Right lobe of liver (tissue), 6 donors: ENCODE measurements at regions not wholly inside any gene's neighbourhood (a gene's known extent, or its start where the extent isn't known, plus 50 kb on each side); places are given as distances from the start of the nearest gene placed in this dataset.

Experiments used
- ATAC-seq, 4 donors: fragments of 200-7000 bp; cut with Tn5 transposase; one replicate each; pipeline ENCODE4 v1.9.1; 2020; ENCODE audit warnings: mild to moderate bottlenecking in 4 of 4, moderate library complexity in 4 of 4
- DNase-seq, 3 donors: peaks; one replicate each; pipeline ENCODE4 v3.0.0-alpha.2; 2020
- H3K27ac ChIP-seq, 3 donors: fragments of 200-600 bp; one replicate each; pipeline ENCODE4 v1.8.0; 2022
- H3K27me3 ChIP-seq, 2 donors: fragments of 200-600 bp; one replicate each; pipeline ENCODE4 v1.8.0; 2022
- H3K36me3 ChIP-seq, 4 donors: fragments of 200-600 bp; sonication (generic) in 1 of 4; one replicate each; pipeline versions ENCODE4 v1.5.1 to v1.8.0; 2017 to 2022; ENCODE audit warnings: control low read depth in 1 of 4
- H3K4me1 ChIP-seq, 4 donors: fragments of 200-600 bp; sonication (generic) in 1 of 4; one replicate each; pipeline versions ENCODE4 v1.5.1 to v1.8.0; 2017 to 2022; ENCODE audit warnings: control low read depth in 1 of 4
- H3K4me3 ChIP-seq, 3 donors: fragments of 200-600 bp; one replicate each; pipeline ENCODE4 v1.8.0; 2022
- H3K9me3 ChIP-seq, 4 donors: fragments of 200-600 bp; sonication (generic) in 1 of 4; one replicate each; pipeline versions ENCODE4 v1.5.1 to v1.8.0; 2017 to 2022; ENCODE audit warnings: control low read depth in 1 of 4
- POLR2A ChIP-seq: fragments of 450-650 bp; IDR thresholded peaks from one replicate; pipeline ENCODE4 v1.6.1; 2017; ENCODE audit warnings: antibody characterized with exemption, mild to moderate bottlenecking
- WGBS: methylation state at CpG from one replicate; pipeline ENCODE4 v1.1.6; 2018; ENCODE audit warnings: low coverage, low lambda C conversion rate; ENCODE audit not compliant: insufficient coverage; ENCODE audit errors: missing lambda C conversion rate; 5-methylcytosine and 5-hydroxymethylcytosine counted together
- intact Hi-C, 2 donors: fragments of 100-400 bp; cut with DNase I; formaldehyde crosslinking; loops; one replicate each; pipeline versions ENCODE4 v1.11.2 to v1.14.1; 2022
- TF ChIP-seq, protein P1 (sequence below), 4 donors: fragments of 200-600 bp in 3 of 4; fragments of 450-650 bp in 1 of 4; IDR thresholded peaks; one replicate each; pipeline versions ENCODE4 v1.5.1 to v1.8.0; 2016 to 2022; ENCODE audit warnings: antibody characterized with exemption in 4 of 4, mild to moderate bottlenecking in 2 of 4
- donor health status: DM: no; HTN: yes; CAD: no.
- donor health status: DM: no; HTN: no; CAD: no.
- donor health status: DM: no; HTN: no; CAD: no.
- donor health status: DM: no; HTN: yes; CAD: no.
- donor health status: DM: no; HTN: yes; CAD: no.

DNA sequence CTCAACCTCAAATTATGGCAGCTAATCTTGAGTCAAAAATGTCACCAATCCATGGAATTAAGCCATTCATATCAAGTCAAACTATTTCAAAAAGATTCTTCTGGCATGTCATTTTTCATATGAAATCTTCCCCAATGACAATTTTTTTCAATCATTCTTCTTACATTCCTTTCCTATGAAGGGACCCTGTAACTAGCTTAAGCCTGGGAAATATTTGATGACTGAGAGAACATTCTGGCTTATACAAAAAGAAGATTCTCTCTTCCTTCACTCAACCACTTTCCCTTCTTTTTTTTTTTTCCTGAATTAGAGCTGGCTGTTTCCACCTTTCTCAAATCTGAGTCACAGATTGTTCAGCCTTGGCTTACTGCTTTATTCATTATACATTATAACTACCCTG lies 903.7 kb downstream of the FAM181B start:
- H3K27me3 ChIP-seq = no peaks in the 10 kb centered on the region
- H3K4me1 ChIP-seq = no peaks in the 10 kb centered on the region
- ATAC-seq (no peak), DNase-seq (no peak)
- TF ChIP-seq POLR2A = no peak
- no peak overlapping the region for H3K4me3 ChIP-seq
- H3K36me3 ChIP-seq = no peaks in the 10 kb centered on the region
- no peak overlapping the region for H3K27ac ChIP-seq
- intact Hi-C loops = no loop called here
- H3K9me3 ChIP-seq = no peaks in the 10 kb centered on the region

DNA sequence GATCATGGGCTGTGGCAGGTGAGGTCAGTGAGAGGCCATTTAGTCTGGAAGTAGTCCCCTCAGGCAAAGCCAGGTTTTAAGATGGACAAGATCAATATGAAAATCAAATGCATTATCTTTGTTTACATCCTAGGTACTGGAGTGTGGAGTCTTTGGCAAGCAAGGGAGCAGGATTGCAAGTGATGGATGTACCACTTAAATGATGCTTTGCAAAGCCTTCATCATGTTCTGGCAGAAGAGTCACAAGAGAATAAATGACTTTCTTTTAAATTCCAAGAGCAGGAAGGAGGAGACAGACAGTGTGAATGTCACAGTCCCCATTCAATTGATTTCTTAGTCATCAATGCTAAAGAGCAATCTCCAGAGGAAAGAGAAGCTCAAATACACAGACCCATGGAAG lies 908.3 kb downstream of the FAM181B start:
- intact Hi-C loops = no loop called here
- no peak overlapping the region for H3K27ac ChIP-seq
- H3K4me3 ChIP-seq = no peak overlapping the region
- no peaks in the 10 kb centered on the region for H3K27me3 ChIP-seq
- no peak for TF ChIP-seq POLR2A
- TF ChIP-seq, protein P1, sequence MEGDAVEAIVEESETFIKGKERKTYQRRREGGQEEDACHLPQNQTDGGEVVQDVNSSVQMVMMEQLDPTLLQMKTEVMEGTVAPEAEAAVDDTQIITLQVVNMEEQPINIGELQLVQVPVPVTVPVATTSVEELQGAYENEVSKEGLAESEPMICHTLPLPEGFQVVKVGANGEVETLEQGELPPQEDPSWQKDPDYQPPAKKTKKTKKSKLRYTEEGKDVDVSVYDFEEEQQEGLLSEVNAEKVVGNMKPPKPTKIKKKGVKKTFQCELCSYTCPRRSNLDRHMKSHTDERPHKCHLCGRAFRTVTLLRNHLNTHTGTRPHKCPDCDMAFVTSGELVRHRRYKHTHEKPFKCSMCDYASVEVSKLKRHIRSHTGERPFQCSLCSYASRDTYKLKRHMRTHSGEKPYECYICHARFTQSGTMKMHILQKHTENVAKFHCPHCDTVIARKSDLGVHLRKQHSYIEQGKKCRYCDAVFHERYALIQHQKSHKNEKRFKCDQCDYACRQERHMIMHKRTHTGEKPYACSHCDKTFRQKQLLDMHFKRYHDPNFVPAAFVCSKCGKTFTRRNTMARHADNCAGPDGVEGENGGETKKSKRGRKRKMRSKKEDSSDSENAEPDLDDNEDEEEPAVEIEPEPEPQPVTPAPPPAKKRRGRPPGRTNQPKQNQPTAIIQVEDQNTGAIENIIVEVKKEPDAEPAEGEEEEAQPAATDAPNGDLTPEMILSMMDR (IDR thresholded peaks at IDR 0.05) = no peak
- H3K36me3 ChIP-seq = no peaks in the 10 kb centered on the region
- no peaks in the 10 kb centered on the region for H3K4me1 ChIP-seq
- ATAC-seq = no peak
- no peak for DNase-seq
- no peaks in the 10 kb centered on the region for H3K9me3 ChIP-seq

GRCh38 chr11:81819462-81819861 lies 914.2 kb downstream of the FAM181B start:
- Histone ChIP-seq H3K4me1 (no peaks in the 10 kb centered on the region), H3K4me3 (no peak overlapping the region), H3K9me3 (no peaks in the 10 kb centered on the region), H3K27me3 (no peaks in the 10 kb centered on the region), H3K27ac (no peak overlapping the region), H3K36me3 (no peaks in the 10 kb centered on the region)
- no peak for ATAC-seq
- DNase-seq = no peak
- no peak for TF ChIP-seq POLR2A
- TF ChIP-seq, protein P1 (IDR thresholded peaks at IDR 0.05) = no peak
- intact Hi-C loops = no loop called here
- WGBS = 75% methylated on average over 2 of the region's 2 CpGs

- H3K9me3 ChIP-seq = no peaks in the 10 kb centered on the region
- WGBS = 67% methylated on average over 1 of the region's 1 CpG
- no peaks in the 10 kb centered on the region for H3K36me3 ChIP-seq
- no peaks in the 10 kb centered on the region for H3K27me3 ChIP-seq
- H3K27ac ChIP-seq = no peak overlapping the region
- no peaks in the 10 kb centered on the region for H3K4me1 ChIP-seq
- TF ChIP-seq, protein P1 (IDR thresholded peaks at IDR 0.05) = no peak
- TF ChIP-seq POLR2A = no peak
- no peak for ATAC-seq
- H3K4me3 ChIP-seq = no peak overlapping the region
- intact Hi-C loops = no loop called here
- no peak for DNase-seq
These were observed 928.8 kb downstream of the FAM181B start for GRCh38 chr11:81804858-81805257.

DNA sequence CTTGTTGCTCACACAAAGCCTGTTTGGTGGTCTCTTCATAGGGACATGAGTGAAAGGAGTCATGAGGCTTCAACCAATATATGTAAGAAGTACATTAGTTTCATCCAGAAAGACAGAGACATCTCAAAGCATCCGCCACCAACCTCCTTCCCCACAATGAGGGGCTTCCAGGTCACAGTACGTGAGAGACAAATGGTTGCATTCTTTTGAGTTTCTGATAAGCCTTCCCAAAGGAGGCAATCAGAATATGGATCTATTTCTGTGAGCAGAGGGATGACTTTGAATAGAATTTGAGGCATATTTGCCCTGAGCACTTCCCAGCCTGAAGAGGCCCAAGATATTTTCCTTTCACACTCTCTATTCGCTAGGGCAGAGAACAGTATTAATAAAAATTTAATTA lies 931.1 kb downstream of the FAM181B start:
- no peaks in the 10 kb centered on the region for H3K4me1 ChIP-seq
- H3K9me3 ChIP-seq = no peaks in the 10 kb centered on the region
- H3K27me3 ChIP-seq = no peaks in the 10 kb centered on the region
- H3K27ac ChIP-seq = no peak overlapping the region
- ATAC-seq (no peak), DNase-seq (no peak)
- TF ChIP-seq POLR2A = no peak
- TF ChIP-seq, protein P1 (IDR thresholded peaks at IDR 0.05) = no peak
- H3K4me3 ChIP-seq = no peak overlapping the region
- no peaks in the 10 kb centered on the region for H3K36me3 ChIP-seq
- intact Hi-C loops = no loop called here
- 30% methylated on average over 3 of the region's 3 CpGs for WGBS
